ENCODE measurements at regions not wholly inside any gene's neighbourhood (a gene's known extent, or its start where the extent isn't known, plus 50 kb on each side); places are given as distances from the start of the nearest gene placed in this dataset.
"Not testable (repeated sequence)": the region's sequence is repeated elsewhere in the genome, so short reads cannot be mapped to it uniquely, and the experiment has no call there.

- intact Hi-C loops (cut with DNase I); DNase-seq (ENCODE audit: low spot score): not testable (repeated sequence)
These were observed 81.8 kb upstream of the ZNF746 start for GRCh38 chr7:149579365-149579764.

GRCh38 chr7:149574428-149574827, 76.8 kb upstream of the ZNF746 start:
- intact Hi-C loops (cut with DNase I); DNase-seq (ENCODE audit: low spot score): not testable (repeated sequence)

GRCh38 chr7:149573519-149573918, 75.9 kb upstream of the ZNF746 start:
- intact Hi-C loops (cut with DNase I): no loop called here
- DNase-seq (ENCODE audit: low spot score): no peak

- not testable (repeated sequence) for DNase-seq (ENCODE audit: low spot score)
These were observed 75.3 kb upstream of the ZNF746 start for GRCh38 chr7:149572920-149573319.

GRCh38 chr7:149570784-149571183, 73.2 kb upstream of the ZNF746 start:
- DNase-seq (ENCODE audit: low spot score): no peak
- intact Hi-C loops (cut with DNase I): no loop called here

More at GRCh38 chr7:149572920-149573319, 75.3 kb upstream of the ZNF746 start:
- intact Hi-C loops (cut with DNase I): not testable (repeated sequence)

GRCh38 chr7:149569726-149570422, 72.3 kb upstream of the ZNF746 start:
- intact Hi-C loops (cut with DNase I): no loop called here
- DNase-seq (ENCODE audit: low spot score): no peak

GRCh38 chr7:149569025-149569725, 71.6 kb upstream of the ZNF746 start:
- DNase-seq (ENCODE audit: low spot score): no peak
- intact Hi-C loops (cut with DNase I): no loop called here

GRCh38 chr7:149568218-149568617, 70.6 kb upstream of the ZNF746 start:
- no peak for DNase-seq (ENCODE audit: low spot score)

GRCh38 chr7:149566103-149566502, 68.5 kb upstream of the ZNF746 start:
- intact Hi-C loops (cut with DNase I): no loop called here
- DNase-seq (ENCODE audit: low spot score): no peak

More at GRCh38 chr7:149568218-149568617, 70.6 kb upstream of the ZNF746 start:
- intact Hi-C loops (cut with DNase I): no loop called here

- DNase-seq (ENCODE audit: low spot score): no peak
- intact Hi-C loops (cut with DNase I): no loop called here
These were observed 67.4 kb upstream of the ZNF746 start for GRCh38 chr7:149565096-149565382.

- intact Hi-C loops (cut with DNase I): no loop called here
These were observed 66.9 kb upstream of the ZNF746 start for GRCh38 chr7:149564340-149565095.

GRCh38 chr7:149562602-149563001, 65.0 kb upstream of the ZNF746 start:
- intact Hi-C loops (cut with DNase I): no loop called here
- no peak for DNase-seq (ENCODE audit: low spot score)

More at GRCh38 chr7:149564340-149565095, 66.9 kb upstream of the ZNF746 start:
- DNase-seq (ENCODE audit: low spot score): no peak

GRCh38 chr7:149561072-149561471, 63.5 kb upstream of the ZNF746 start:
- intact Hi-C loops (cut with DNase I): no loop called here
- no peak for DNase-seq (ENCODE audit: low spot score)

- DNase-seq (ENCODE audit: low spot score): no peak
- intact Hi-C loops (cut with DNase I): no loop called here
These were observed 62.1 kb upstream of the ZNF746 start for GRCh38 chr7:149559711-149560110.

- DNase-seq (ENCODE audit: low spot score): no peak
- intact Hi-C loops (cut with DNase I): no loop called here
These were observed 60.7 kb upstream of the ZNF746 start for GRCh38 chr7:149558149-149558861.

GRCh38 chr7:149556525-149556924, 58.9 kb upstream of the ZNF746 start:
- intact Hi-C loops (cut with DNase I); DNase-seq (ENCODE audit: low spot score): not testable (repeated sequence)

GRCh38 chr7:149554821-149555220, 57.2 kb upstream of the ZNF746 start:
- intact Hi-C loops (cut with DNase I); DNase-seq (ENCODE audit: low spot score): not testable (repeated sequence)

- intact Hi-C loops (cut with DNase I); DNase-seq (ENCODE audit: low spot score): not testable (repeated sequence)
These were observed 56.4 kb upstream of the ZNF746 start for GRCh38 chr7:149553991-149554390.

GRCh38 chr7:149552799-149553198, 55.2 kb upstream of the ZNF746 start:
- no peak for DNase-seq (ENCODE audit: low spot score)
- intact Hi-C loops (cut with DNase I): no loop called here

Data from posterior vena cava (tissue), 2 donors.